H1 (cell line): ENCODE measurements at regions not wholly inside any gene's neighbourhood (a gene's known extent, or its start where the extent isn't known, plus 50 kb on each side); places are given as distances from the start of the nearest gene placed in this dataset.

ENCODE experiments used
- CTCF ChIA-PET: fragments of 300-600 bp; sonication (Branson Sonifier 250); formaldehyde crosslinking; loops from one replicate; lab custom pipeline; 2021; ENCODE audit not compliant: partially characterized antibody; lab: Charles Lee
- POLR2A ChIA-PET: fragments of 300-600 bp; sonication (Branson Sonifier 250); formaldehyde crosslinking; loops from one replicate; lab custom pipeline; 2021; ENCODE audit warnings: inconsistent platforms; ENCODE audit not compliant: partially characterized antibody; lab: Charles Lee
- DNase-seq, 2 experiments: peaks; one replicate each; pipeline versions ENCODE4 v3.0.0 to v3.0.0-alpha.2; 2010 to 2022; ENCODE audit warnings: low spot score in 2 of 2, low read depth in 1 of 2, mixed read lengths in 1 of 2
- FAIRE-seq: peaks from 2 replicates; lab custom pipeline; 2011; peaks lifted over from hg19 to GRCh38; lab: Jason Lieb, UNC
- H2AFZ ChIP-seq: 2 replicates; pipeline ENCODE4 v1.8.1; 2012; ENCODE audit warnings: low read length, inconsistent platforms
- H2AK5ac ChIP-seq: 2 replicates; pipeline ENCODE4 v1.6.1; 2013; ENCODE audit warnings: low read depth, low read length
- H2BK120ac ChIP-seq: replicated peaks from 2 replicates; pipeline ENCODE3; 2013; ENCODE audit warnings: low read depth, low read length, inconsistent platforms
- H2BK12ac ChIP-seq: 2 replicates; pipeline ENCODE4 v1.6.1; 2013; ENCODE audit warnings: low read depth, low read length
- H2BK15ac ChIP-seq: 2 replicates; pipeline ENCODE4 v1.6.1; 2013; ENCODE audit warnings: low read length
- H2BK20ac ChIP-seq: 2 replicates; pipeline ENCODE4 v1.6.1; 2013; ENCODE audit warnings: low read length
- H2BK5ac ChIP-seq: 2 replicates; pipeline ENCODE4 v1.6.1; 2013; ENCODE audit warnings: low read depth, low read length
- H3K14ac ChIP-seq: 2 replicates; pipeline ENCODE4 v1.6.1; 2013; ENCODE audit warnings: inconsistent platforms; ENCODE audit not compliant: insufficient read length
- H3K18ac ChIP-seq: 2 replicates; pipeline ENCODE4 v1.6.1; 2013; ENCODE audit warnings: low read length; ENCODE audit errors: extremely low read depth
- H3K23ac ChIP-seq: 2 replicates; pipeline ENCODE4 v1.6.1; 2013; ENCODE audit warnings: inconsistent platforms; ENCODE audit not compliant: insufficient read length
- H3K23me2 ChIP-seq: 2 replicates; pipeline ENCODE4 v1.6.1; 2013; ENCODE audit warnings: low read depth, low read length
- H3K27ac ChIP-seq: 2 replicates; pipeline ENCODE4 v1.6.1; 2011; ENCODE audit warnings: low read depth, low read length, inconsistent platforms
- H3K27me3 ChIP-seq, 4 experiments: replicated peaks in 1 of 4; 1 replicate in 1 of 4; 2 replicates in 3 of 4; pipeline versions ENCODE4 v1.6.1 to v1.8.1; 2011 to 2013; ENCODE audit warnings: low read length in 3 of 4, mild to moderate bottlenecking in 3 of 4, inconsistent platforms in 2 of 4, mixed read lengths in 2 of 4, moderate library complexity in 1 of 4; ENCODE audit not compliant: control insufficient read depth in 3 of 4, insufficient read depth in 3 of 4; ENCODE audit errors: extremely low read depth in 1 of 4
- H3K36me3 ChIP-seq, 4 experiments: 2 replicates each; pipeline versions ENCODE4 v1.6.1 to v1.8.1; 2011 to 2013; ENCODE audit warnings: mild to moderate bottlenecking in 4 of 4, low read length in 3 of 4, moderate library complexity in 2 of 4, control low read depth in 1 of 4, inconsistent platforms in 1 of 4; ENCODE audit not compliant: insufficient read depth in 4 of 4, control insufficient read depth in 2 of 4
- H3K4ac ChIP-seq: replicated peaks from 2 replicates; pipeline ENCODE3; 2013; ENCODE audit warnings: low read length, low read depth, mixed read lengths, inconsistent platforms; ENCODE audit not compliant: insufficient read length
- H3K4me1 ChIP-seq, 4 experiments: replicated peaks in 1 of 4; 1 replicate in 1 of 4; 2 replicates in 3 of 4; pipeline versions ENCODE4 v1.6.1 to v1.8.1; 2011 to 2013; ENCODE audit warnings: low read length in 3 of 4, inconsistent platforms in 2 of 4, mixed read lengths in 1 of 4; ENCODE audit not compliant: insufficient read depth in 4 of 4, control insufficient read depth in 3 of 4
- H3K4me2 ChIP-seq, 2 experiments: 2 replicates each; pipeline versions ENCODE4 v1.6.1 to v1.8.1; 2011 to 2013; ENCODE audit warnings: low read depth in 2 of 2, low read length in 2 of 2, control low read depth in 1 of 2, inconsistent platforms in 1 of 2, mild to moderate bottlenecking in 1 of 2; ENCODE audit not compliant: insufficient read depth in 1 of 2
- H3K4me3 ChIP-seq, 4 experiments: fragments of 200-600, 300-600 bp in 1 of 4; sonication (generic), shearing (Covaris generic), sonication (Bioruptor Twin) in 1 of 4; 2 replicates each; pipeline versions ENCODE4 v1.5.1 to v1.8.1; 2011 to 2016; ENCODE audit warnings: low read length in 4 of 4, low read depth in 3 of 4, control low read depth in 2 of 4, inconsistent platforms in 2 of 4, mild to moderate bottlenecking in 2 of 4, mixed read lengths in 1 of 4, moderate library complexity in 1 of 4; ENCODE audit not compliant: insufficient read depth in 2 of 4; ENCODE audit errors: extremely low read depth in 1 of 4
- H3K56ac ChIP-seq: replicated peaks from 2 replicates; pipeline ENCODE3; 2013; ENCODE audit warnings: low read depth, mild to moderate bottlenecking, mixed read lengths, low read length, inconsistent platforms; ENCODE audit not compliant: insufficient read length
- H3K79me1 ChIP-seq: 2 replicates; pipeline ENCODE4 v1.6.1; 2013; ENCODE audit warnings: low read depth, low read length, control low read depth
- H3K79me2 ChIP-seq, 2 experiments: 2 replicates each; pipeline versions ENCODE4 v1.6.1 to v1.8.1; 2012 to 2013; ENCODE audit warnings: low read length in 2 of 2, mild to moderate bottlenecking in 2 of 2, inconsistent platforms in 1 of 2; ENCODE audit not compliant: insufficient read depth in 2 of 2, control insufficient read depth in 1 of 2
- H3K9ac ChIP-seq, 4 experiments: replicated peaks in 1 of 4; 1 replicate in 1 of 4; 2 replicates in 3 of 4; pipeline versions ENCODE4 v1.6.1 to v1.8.1; 2011 to 2013; ENCODE audit warnings: low read depth in 3 of 4, low read length in 3 of 4, control low read depth in 2 of 4, mild to moderate bottlenecking in 2 of 4, moderate library complexity in 2 of 4, inconsistent platforms in 1 of 4; ENCODE audit errors: extremely low read depth in 1 of 4
- H3K9me3 ChIP-seq, 2 experiments: 2 replicates each; pipeline versions ENCODE4 v1.6.1 to v1.8.1; 2012 to 2013; ENCODE audit warnings: mild to moderate bottlenecking in 2 of 2, moderate library complexity in 2 of 2, control low read depth in 1 of 2, inconsistent platforms in 1 of 2, low read depth in 1 of 2, low read length in 1 of 2, mixed read lengths in 1 of 2; ENCODE audit not compliant: insufficient read depth in 2 of 2
- H4K20me1 ChIP-seq, 2 experiments: replicated peaks in 1 of 2; 2 replicates each; pipeline versions ENCODE3 to v1.8.1; 2011 to 2013; ENCODE audit warnings: inconsistent platforms in 2 of 2, low read length in 2 of 2, mild to moderate bottlenecking in 1 of 2; ENCODE audit not compliant: insufficient read depth in 2 of 2, control insufficient read depth in 1 of 2
- H4K5ac ChIP-seq: 2 replicates; pipeline ENCODE4 v1.6.1; 2013; ENCODE audit warnings: low read length, low read depth, mixed read lengths, inconsistent platforms; ENCODE audit not compliant: insufficient read length
- H4K8ac ChIP-seq: 2 replicates; pipeline ENCODE4 v1.8.0; 2013; ENCODE audit warnings: mild to moderate bottlenecking, moderate library complexity, low read length, inconsistent platforms; ENCODE audit not compliant: insufficient read depth; ENCODE audit errors: extremely low read depth
- H4K91ac ChIP-seq: replicated peaks from 2 replicates; pipeline ENCODE3; 2013; ENCODE audit warnings: low read length, mixed read lengths, inconsistent platforms; ENCODE audit not compliant: insufficient read length
- CHD1 ChIP-seq: IDR thresholded peaks from 2 replicates; pipeline ENCODE4 v1.6.1; 2012; ENCODE audit warnings: low read depth, low read length, improper control_type of control experiment
- POLR2AphosphoS5 ChIP-seq: IDR thresholded peaks from 2 replicates; pipeline ENCODE4 v1.6.1; 2011; ENCODE audit warnings: low read depth, low read length
- RXRA ChIP-seq: IDR thresholded peaks from 2 replicates; pipeline ENCODE4 v1.6.1; 2011; ENCODE audit warnings: low read depth, mild to moderate bottlenecking, low read length, moderate library complexity; ENCODE audit not compliant: insufficient read depth
- SRF ChIP-seq: IDR thresholded peaks from 2 replicates; pipeline ENCODE4 v1.6.1; 2011; ENCODE audit warnings: mild to moderate bottlenecking, low read depth, low read length, moderate library complexity

- DNase-seq (no peak), FAIRE-seq (no peak)
- POLR2A ChIA-PET, result no interaction called here
- no peak overlapping the region for H2BK120ac ChIP-seq
- H2BK5ac ChIP-seq, result no peak overlapping the region
- no peaks in the 10 kb centered on the region for H3K36me3 ChIP-seq
- H4K8ac ChIP-seq, result no peak overlapping the region
- no peak overlapping the region for H2AK5ac ChIP-seq
- H4K20me1 ChIP-seq, result no peaks in the 10 kb centered on the region
- no peak overlapping the region for H2BK12ac ChIP-seq
- H3K27me3 ChIP-seq, result no peaks in the 10 kb centered on the region
- H3K9me3 ChIP-seq, result no peaks in the 10 kb centered on the region
- no peak overlapping the region for H2BK20ac ChIP-seq
- no peak overlapping the region for H3K4ac ChIP-seq
- H3K23ac ChIP-seq, result no peak overlapping the region
- H2BK15ac ChIP-seq, result no peak overlapping the region
- H3K9ac ChIP-seq, result no peak overlapping the region
- H3K23me2 ChIP-seq, result no peaks in the 10 kb centered on the region
- no peak overlapping the region for H4K91ac ChIP-seq
- peaks cover 0 to 8% (median 4%) of the 10 kb centered on the region in 4 experiments; a peak in 5 of 7 replicates for H3K4me1 ChIP-seq
- no peak overlapping the region for H3K4me3 ChIP-seq
- H3K79me1 ChIP-seq, result no peaks in the 10 kb centered on the region
- H2AFZ ChIP-seq, result no peak overlapping the region
- no peak overlapping the region for H3K18ac ChIP-seq
- no peak overlapping the region for H3K4me2 ChIP-seq
- no peak overlapping the region for H3K56ac ChIP-seq
- no peak overlapping the region for H4K5ac ChIP-seq
- no peak overlapping the region for H3K14ac ChIP-seq
- CTCF ChIA-PET, result no interaction called here
- no peak overlapping the region for H3K27ac ChIP-seq
- H3K79me2 ChIP-seq, result no peaks in the 10 kb centered on the region
- TF ChIP-seq RXRA (no peak), POLR2AphosphoS5 (no peak), CHD1 (no peak), SRF (no peak)
Observed at GRCh38 chr16:64449506-64449905, 672.4 kb downstream of the CDH11 start.
